AG08396 (cell line): ENCODE measurements at regions not wholly inside any gene's neighbourhood (a gene's known extent, or its start where the extent isn't known, plus 50 kb on each side); places are given as distances from the start of the nearest gene placed in this dataset.
"Not testable (repeated sequence)": the region's sequence is repeated elsewhere in the genome, so short reads cannot be mapped to it uniquely, and the experiment has no call there.

Experiments used
- DNase-seq: peaks from one replicate; pipeline ENCODE4 v3.0.0; 2012; ENCODE audit warnings: low spot score, mixed read lengths

DNA sequence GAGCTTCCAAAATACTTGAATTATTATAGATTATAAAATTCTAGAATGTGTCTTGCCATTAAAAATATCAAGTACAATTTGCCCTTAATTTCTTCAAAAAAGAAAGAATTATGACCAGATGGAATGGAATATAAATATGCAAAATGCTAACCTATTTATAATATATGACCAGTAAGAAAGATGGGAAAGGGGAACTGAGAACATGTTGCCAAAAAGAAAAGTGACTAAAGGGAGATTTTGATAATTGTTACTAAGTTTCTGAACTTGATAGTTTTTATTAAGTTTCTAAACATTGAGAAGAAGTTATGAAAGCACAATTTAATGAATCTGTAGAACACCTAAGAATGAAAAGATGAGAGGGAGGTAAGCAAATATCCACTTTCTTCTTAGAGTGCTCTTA is 188.4 kb upstream of the NR4A3 start:
- DNase-seq, result no peak

GRCh38 chr9:99634186-99634585 is 187.5 kb upstream of the NR4A3 start:
- DNase-seq, result no peak

- DNase-seq, result peak; percentile 26
These were observed 186.7 kb upstream of the NR4A3 start for GRCh38 chr9:99635032-99635431.

DNA sequence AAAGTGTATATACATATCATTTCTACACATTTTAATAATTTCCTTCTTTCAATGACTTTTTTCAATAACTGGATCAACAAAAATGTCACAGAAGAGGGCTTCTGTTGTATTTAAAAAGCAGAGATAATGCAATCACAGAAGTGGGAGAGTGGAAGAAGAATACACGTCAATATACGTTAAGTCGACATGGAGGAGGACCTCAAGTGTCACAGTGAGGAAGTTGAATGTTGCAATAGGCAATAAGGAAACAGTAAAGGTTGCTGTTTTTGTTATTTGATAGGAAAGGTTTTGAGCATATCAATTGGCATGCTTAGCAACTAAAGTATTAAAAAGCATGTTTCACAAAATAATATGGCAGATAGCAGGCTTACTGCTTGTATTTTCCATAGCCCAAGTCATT is 184.0 kb upstream of the NR4A3 start:
- DNase-seq, result no peak

DNA sequence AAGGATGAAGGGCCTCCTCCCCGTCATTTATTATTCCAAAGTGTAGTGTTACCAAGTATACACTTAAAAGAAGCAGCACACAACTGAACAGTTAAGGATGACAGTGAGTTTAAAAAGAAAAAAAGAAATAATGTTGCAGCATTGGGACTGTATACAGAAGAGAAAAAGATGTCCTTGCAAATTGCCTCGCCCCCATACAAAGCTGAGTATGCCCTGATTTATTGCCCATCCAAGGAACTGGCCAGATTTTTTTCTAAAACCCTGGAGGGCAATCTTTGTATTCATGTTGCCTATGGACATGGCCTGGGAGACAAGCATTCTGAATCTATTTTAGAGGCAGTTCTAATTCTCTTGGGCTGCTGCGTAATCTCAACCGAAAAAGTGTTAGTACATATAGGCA is 182.7 kb upstream of the NR4A3 start:
- DNase-seq, result no peak

- no peak for DNase-seq
These were observed 174.1 kb upstream of the NR4A3 start for GRCh38 chr9:99647604-99648003.

- no peak for DNase-seq
These were observed 171.4 kb upstream of the NR4A3 start for GRCh38 chr9:99650187-99650874.

DNA sequence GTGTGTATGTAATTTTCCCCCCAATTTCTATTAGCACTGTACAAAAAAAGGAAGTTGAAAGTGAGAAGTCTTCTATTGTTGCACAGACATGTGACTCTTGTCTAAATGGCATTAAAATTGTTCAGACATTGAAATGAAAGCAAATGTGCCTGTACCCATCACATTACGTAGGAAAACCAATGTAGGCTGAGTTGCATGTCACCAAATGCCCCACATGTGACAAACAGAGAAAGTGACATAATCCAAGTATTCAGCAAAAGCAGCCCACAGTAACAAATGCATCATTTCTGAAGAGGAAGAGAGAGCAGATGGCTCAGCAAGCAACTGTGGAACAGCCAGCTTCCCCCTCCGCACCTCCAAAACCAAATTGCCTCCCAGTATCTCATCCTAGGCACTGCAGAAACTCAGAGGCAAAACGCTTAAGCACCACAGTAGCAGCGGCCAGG is 161.5 kb upstream of the NR4A3 start:
- no peak for DNase-seq

DNA sequence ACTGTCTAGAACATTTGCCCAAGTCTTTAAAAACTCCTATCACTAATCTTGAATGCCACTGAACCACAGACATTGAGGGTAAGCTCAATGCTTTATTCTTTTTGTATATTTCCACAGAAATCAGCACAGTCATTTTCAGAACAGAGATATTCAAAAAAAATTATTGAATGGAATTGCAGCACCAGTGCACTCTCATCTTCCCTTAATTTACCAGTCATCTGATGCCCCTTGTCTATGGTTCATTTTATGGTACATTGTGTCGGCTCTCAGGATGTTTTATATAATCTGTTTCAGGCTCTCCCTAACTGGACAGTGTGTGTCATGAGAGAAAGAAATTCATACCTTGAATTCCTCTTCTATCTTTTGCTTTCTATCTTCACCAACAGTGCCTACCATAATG is 158.4 kb upstream of the NR4A3 start:
- DNase-seq, result no peak

DNA sequence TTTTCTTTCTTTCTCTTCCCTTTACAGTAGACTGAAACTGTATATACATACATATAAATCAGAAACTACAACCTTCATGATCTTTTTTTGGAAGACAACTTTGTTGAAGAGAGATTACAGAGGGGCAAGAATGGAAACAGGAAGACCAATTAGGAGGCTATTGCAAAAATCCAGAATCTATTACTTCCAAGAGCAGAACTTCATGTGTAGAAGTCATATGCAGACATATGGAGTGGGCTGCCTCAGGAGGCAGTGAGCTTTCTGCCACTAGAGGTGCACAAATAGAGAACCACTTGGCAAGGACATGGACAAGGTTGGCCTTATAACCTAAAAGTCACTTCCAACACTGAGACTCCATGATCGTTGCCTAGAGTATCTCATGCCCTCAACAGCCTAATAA is 157.8 kb upstream of the NR4A3 start:
- DNase-seq, result no peak

- DNase-seq, result no peak
These were observed 155.1 kb upstream of the NR4A3 start for GRCh38 chr9:99666571-99666970.

- DNase-seq, result not testable (repeated sequence)
These were observed 150.8 kb upstream of the NR4A3 start for GRCh38 chr9:99670886-99671285.

- no peak for DNase-seq
These were observed 144.4 kb upstream of the NR4A3 start for GRCh38 chr9:99677281-99677680.

GRCh38 chr9:99678566-99678965 is 143.1 kb upstream of the NR4A3 start:
- DNase-seq, result no peak

DNA sequence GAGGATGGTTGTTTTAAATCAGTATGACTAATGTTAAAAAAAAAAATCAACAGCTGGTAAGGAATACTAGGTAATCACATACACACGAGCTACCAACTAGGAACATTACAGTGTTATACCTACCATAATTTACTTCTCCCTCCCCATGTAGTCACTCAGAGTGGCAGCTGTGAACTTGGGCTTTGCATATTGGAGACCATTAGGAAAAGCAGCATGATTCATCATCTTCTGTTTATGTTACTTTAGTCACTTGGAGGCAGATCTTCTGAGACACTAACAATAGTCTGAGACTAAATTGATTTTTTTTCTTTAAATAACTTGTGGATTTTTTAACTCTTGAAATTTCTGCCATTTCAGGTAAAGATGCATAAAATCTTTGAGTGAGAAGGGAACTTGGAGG is 141.5 kb upstream of the NR4A3 start:
- DNase-seq, result peak; percentile 42

DNA sequence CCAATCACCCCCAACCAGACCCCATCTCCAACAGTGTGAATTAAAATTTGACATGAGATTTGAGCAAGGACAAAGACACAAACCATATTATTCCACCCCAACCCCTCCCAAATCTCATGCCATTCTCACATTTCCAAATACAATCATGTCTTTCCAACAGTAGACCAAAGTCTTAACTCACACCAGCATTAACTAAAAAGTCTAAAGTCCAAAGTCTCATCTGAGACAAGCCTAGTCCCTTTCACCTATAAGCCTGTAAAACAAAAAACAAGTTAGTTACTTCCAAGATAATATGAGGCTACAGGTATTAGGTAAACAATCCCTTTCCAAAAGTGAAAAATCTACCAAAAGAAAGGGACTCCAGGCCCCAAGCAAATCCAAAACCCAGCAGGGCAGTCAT is 140.6 kb upstream of the NR4A3 start:
- no peak for DNase-seq

- DNase-seq, result no peak
These were observed 139.3 kb upstream of the NR4A3 start for GRCh38 chr9:99682378-99682777.

- no peak for DNase-seq
These were observed 138.8 kb upstream of the NR4A3 start for GRCh38 chr9:99682870-99683269.

DNA sequence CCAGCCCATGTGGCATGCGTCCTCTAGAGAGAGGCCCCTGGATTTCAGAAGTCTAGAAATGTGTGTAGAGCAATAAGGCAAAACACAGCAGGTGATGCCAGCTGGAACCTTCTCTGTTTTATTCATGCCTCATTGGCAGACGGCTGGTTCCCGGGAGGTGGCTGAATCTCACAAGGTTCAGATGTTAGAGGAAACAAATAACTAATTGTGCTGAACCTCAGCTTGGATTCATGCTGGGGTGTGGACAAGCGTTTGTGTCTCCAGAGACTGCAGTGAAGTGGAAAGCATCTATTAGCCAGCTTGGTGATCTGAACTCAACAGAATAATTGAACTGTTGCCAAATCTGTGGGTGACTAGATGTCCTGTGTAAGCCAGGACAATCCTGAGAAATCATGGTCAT is 131.1 kb upstream of the NR4A3 start:
- no peak for DNase-seq

- DNase-seq, result no peak
These were observed 127.8 kb upstream of the NR4A3 start for GRCh38 chr9:99693888-99694287.

DNA sequence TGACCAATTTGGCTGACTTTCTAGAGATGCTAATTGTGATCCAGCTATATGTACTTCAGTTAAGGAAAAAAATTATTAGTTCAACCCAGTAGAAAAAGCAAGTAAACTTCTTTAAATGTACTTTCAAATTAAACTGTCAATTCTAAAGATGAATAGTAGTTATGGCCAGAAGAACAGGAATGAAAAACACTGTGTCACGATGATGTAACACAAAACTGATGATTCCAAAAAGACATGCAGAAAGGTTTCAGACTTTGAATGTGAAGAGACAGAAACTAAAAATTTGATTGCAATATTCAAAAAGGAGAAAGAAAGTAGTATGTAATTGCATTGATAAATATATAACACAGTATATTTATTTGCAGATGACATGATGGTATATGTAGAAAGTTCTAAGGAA is 127.3 kb upstream of the NR4A3 start:
- DNase-seq, result no peak

- no peak for DNase-seq
These were observed 122.3 kb upstream of the NR4A3 start for GRCh38 chr9:99699396-99699795.

GRCh38 chr9:99712214-99712613 is 109.5 kb upstream of the NR4A3 start:
- no peak for DNase-seq

DNA sequence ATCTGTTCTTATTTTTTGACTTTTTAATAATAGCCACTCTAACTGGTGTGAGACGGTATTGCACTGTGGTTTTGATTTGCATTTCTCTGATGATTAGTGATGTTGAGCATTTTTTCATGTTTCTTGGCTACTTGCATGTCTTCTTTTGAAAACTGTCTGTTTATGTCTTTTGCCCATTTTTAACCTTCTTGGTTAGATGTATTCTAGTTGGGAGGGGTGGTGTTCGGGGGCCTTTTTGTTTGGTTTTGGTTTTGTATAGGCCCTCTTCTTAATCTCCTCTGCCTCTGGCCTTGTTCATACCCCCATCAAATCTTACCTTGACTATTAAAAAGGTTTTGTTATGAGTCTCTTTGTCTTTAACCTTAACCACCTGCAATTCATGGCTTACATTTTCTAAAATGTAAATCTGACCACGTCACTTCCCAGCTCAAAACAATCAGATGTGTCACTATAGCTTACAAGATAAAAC is 107.8 kb upstream of the NR4A3 start:
- no peak for DNase-seq
